Bronchial epithelial cell (primary cell): ENCODE measurements at regions not wholly inside any gene's neighbourhood (a gene's known extent, or its start where the extent isn't known, plus 50 kb on each side); places are given as distances from the start of the nearest gene placed in this dataset.

Source experiments
- DNase-seq: peaks from one replicate; pipeline ENCODE4 v3.0.0-alpha.2; 2010; ENCODE audit warnings: low read depth
- FAIRE-seq: peaks from 2 replicates; lab custom pipeline; 2011; peaks lifted over from hg19 to GRCh38; lab: Jason Lieb, UNC
- H3K27me3 ChIP-seq: 2 replicates; pipeline ENCODE4 v1.5.1; 2011; ENCODE audit warnings: low read length; ENCODE audit not compliant: control insufficient read depth, insufficient read depth
- H3K36me3 ChIP-seq: 2 replicates; pipeline ENCODE4 v1.5.1; 2011; ENCODE audit warnings: low read length; ENCODE audit not compliant: control insufficient read depth, insufficient read depth
- H3K4me3 ChIP-seq: 2 replicates; pipeline ENCODE4 v1.5.1; 2011; ENCODE audit warnings: mild to moderate bottlenecking, low read depth, low read length, control low read depth
- TF ChIP-seq, protein P1 (sequence below): IDR thresholded peaks from 2 replicates; pipeline ENCODE4 v1.5.1; 2011; ENCODE audit warnings: mild to moderate bottlenecking, moderate library complexity, low read length, control low read depth, inconsistent platforms; ENCODE audit not compliant: insufficient read depth, severe bottlenecking

GRCh38 chr9:28834156-28834555 is 1260.9 kb upstream of the C9orf72 start:
- no peak overlapping the region for H3K4me3 ChIP-seq
- H3K27me3 ChIP-seq, result no peaks in the 10 kb centered on the region
- no peak for FAIRE-seq
- no peaks in the 10 kb centered on the region for H3K36me3 ChIP-seq
- TF ChIP-seq, protein P1, sequence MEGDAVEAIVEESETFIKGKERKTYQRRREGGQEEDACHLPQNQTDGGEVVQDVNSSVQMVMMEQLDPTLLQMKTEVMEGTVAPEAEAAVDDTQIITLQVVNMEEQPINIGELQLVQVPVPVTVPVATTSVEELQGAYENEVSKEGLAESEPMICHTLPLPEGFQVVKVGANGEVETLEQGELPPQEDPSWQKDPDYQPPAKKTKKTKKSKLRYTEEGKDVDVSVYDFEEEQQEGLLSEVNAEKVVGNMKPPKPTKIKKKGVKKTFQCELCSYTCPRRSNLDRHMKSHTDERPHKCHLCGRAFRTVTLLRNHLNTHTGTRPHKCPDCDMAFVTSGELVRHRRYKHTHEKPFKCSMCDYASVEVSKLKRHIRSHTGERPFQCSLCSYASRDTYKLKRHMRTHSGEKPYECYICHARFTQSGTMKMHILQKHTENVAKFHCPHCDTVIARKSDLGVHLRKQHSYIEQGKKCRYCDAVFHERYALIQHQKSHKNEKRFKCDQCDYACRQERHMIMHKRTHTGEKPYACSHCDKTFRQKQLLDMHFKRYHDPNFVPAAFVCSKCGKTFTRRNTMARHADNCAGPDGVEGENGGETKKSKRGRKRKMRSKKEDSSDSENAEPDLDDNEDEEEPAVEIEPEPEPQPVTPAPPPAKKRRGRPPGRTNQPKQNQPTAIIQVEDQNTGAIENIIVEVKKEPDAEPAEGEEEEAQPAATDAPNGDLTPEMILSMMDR, result no peak
- no peak for DNase-seq

DNA sequence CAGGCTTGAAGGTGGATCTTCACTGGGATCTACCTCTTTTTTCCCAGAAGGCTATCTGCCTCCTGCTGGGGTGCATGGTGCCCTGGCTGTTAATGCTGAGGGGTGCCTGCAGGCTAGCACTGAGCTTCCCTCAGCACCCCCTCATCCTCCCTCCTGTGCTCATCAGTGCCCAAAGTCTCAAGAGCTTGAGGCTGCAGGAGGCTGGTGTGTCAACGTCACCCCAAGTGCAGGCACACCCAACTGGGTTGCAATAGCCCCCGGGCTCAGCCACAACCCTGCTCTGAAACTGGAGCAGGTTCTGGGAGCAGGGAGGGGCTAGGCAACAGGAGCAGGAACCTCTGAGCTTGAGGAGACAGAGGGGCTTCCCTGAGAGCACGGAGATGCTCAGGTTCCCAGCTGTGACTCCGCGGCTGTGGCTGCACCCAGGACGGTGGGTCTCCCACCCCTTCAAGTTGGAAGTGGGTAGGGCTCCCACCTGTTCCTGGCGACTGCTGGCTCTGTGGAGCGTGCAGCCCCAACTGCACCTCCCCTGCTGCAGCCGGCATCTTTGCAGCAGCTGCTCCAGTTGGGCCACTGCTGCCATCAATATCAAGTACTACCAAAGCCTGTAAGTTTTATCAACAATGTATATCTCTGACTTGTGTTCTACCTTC is 1266.6 kb upstream of the C9orf72 start:
- TF ChIP-seq, protein P1, result no peak
- H3K36me3 ChIP-seq, result no peaks in the 10 kb centered on the region
- H3K4me3 ChIP-seq, result no peak overlapping the region
- no peaks in the 10 kb centered on the region for H3K27me3 ChIP-seq
- DNase-seq, result no peak
- FAIRE-seq, result no peak

- H3K27me3 ChIP-seq, result no peaks in the 10 kb centered on the region
- H3K36me3 ChIP-seq, result no peaks in the 10 kb centered on the region
- no peak for FAIRE-seq
- no peak overlapping the region for H3K4me3 ChIP-seq
- TF ChIP-seq, protein P1, result no peak
- DNase-seq, result no peak
Observed at GRCh38 chr9:28841775-28842174, 1268.5 kb upstream of the C9orf72 start.

GRCh38 chr9:28847331-28847730 is 1274.0 kb upstream of the C9orf72 start:
- Histone ChIP-seq H3K27me3 (no peaks in the 10 kb centered on the region), H3K4me3 (no peak overlapping the region), H3K36me3 (no peaks in the 10 kb centered on the region)
- no peak for DNase-seq
- TF ChIP-seq, protein P1, result no peak
- FAIRE-seq, result no peak

GRCh38 chr9:28848671-28849070 is 1275.4 kb upstream of the C9orf72 start:
- FAIRE-seq, result no peak

More at GRCh38 chr9:28848671-28849070, 1275.4 kb upstream of the C9orf72 start:
- no peak for DNase-seq
- H3K4me3 ChIP-seq, result no peak overlapping the region
- H3K27me3 ChIP-seq, result no peaks in the 10 kb centered on the region
- no peaks in the 10 kb centered on the region for H3K36me3 ChIP-seq
- TF ChIP-seq, protein P1, result no peak
